ENCODE measurements at regions not wholly inside any gene's neighbourhood (a gene's known extent, or its start where the extent isn't known, plus 50 kb on each side); places are given as distances from the start of the nearest gene placed in this dataset.
"Not testable (repeated sequence)": the region's sequence is repeated elsewhere in the genome, so short reads cannot be mapped to it uniquely, and the experiment has no call there.

DNA sequence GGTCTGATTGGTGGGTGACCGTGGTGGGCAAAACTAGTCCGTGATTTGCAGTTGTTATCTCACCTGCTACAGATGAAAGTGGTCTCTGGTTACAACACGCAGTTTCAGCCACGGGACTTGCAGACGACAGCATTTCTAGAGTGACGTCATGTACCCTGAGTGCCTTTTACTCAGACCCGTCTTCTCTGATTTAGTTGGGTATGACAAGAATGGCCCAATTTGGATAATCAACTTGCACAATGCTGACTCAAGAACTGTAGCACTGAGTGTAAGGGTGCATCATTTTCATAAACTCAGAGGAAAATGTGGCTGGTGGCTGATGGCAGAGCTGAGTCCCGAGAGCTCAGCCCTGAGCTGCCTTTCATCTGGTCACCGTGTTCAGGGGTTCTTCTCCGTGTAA, 281.4 kb upstream of the FRG1 start:
- H3K4me3 ChIP-seq = no peak overlapping the region
- no peaks in the 10 kb centered on the region for H3K9me3 ChIP-seq
- no peaks in the 10 kb centered on the region for H3K4me1 ChIP-seq
- no peaks in the 10 kb centered on the region for H3K36me3 ChIP-seq
- no peak overlapping the region for H3K27ac ChIP-seq
- H3K27me3 ChIP-seq = no peaks in the 10 kb centered on the region
- 60 to 88% methylated on average over 3 to 5 of the region's 10 CpGs for WGBS, 2 donors (ENCODE audit: low coverage in 1 of 2)
- no peak for ATAC-seq
- no peak for TF ChIP-seq POLR2A (IDR thresholded peaks at IDR 0.05)
- TF ChIP-seq EP300 (IDR thresholded peaks at IDR 0.05) = no peak
- TF ChIP-seq, protein P1, sequence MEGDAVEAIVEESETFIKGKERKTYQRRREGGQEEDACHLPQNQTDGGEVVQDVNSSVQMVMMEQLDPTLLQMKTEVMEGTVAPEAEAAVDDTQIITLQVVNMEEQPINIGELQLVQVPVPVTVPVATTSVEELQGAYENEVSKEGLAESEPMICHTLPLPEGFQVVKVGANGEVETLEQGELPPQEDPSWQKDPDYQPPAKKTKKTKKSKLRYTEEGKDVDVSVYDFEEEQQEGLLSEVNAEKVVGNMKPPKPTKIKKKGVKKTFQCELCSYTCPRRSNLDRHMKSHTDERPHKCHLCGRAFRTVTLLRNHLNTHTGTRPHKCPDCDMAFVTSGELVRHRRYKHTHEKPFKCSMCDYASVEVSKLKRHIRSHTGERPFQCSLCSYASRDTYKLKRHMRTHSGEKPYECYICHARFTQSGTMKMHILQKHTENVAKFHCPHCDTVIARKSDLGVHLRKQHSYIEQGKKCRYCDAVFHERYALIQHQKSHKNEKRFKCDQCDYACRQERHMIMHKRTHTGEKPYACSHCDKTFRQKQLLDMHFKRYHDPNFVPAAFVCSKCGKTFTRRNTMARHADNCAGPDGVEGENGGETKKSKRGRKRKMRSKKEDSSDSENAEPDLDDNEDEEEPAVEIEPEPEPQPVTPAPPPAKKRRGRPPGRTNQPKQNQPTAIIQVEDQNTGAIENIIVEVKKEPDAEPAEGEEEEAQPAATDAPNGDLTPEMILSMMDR (IDR thresholded peaks at IDR 0.05) = no peak
- TF ChIP-seq POLR2AphosphoS5 (IDR thresholded peaks at IDR 0.05) = no peak

DNA sequence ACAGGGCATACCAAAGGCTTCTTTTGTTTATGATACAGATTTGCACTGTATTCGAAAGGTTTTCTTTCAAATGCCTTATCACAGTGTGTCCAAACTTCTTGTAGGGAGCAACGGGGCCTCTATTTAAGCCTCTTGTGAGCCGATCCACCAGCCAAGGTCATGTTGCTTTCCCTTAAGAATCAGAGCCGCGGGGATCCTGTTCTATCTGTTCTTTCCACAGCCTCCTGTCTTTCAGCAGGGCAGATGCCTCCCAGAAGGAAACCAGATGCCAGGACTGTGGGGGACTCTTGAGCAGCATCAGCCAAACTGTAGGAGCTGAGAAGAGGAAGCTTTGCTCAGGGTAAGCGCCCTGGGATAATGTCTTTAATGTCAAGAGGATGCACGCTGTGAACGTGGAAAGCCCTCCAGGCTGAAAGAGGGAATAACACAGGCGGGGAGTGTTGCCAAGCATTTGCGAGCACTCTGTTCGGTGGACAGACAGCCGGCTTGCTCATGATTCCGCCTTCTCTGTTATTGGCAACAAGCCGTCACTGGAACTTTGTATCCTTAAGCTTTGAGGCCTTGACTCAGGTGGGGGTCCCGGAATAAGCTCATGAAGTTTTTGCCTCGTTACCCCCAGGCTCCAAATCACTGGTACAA, 279.8 kb upstream of the FRG1 start:
- no peak for ATAC-seq
- 42 to 62% methylated on average over 10 to 14 of the region's 16 CpGs for WGBS, 2 donors (ENCODE audit: low coverage in 1 of 2)

DNA sequence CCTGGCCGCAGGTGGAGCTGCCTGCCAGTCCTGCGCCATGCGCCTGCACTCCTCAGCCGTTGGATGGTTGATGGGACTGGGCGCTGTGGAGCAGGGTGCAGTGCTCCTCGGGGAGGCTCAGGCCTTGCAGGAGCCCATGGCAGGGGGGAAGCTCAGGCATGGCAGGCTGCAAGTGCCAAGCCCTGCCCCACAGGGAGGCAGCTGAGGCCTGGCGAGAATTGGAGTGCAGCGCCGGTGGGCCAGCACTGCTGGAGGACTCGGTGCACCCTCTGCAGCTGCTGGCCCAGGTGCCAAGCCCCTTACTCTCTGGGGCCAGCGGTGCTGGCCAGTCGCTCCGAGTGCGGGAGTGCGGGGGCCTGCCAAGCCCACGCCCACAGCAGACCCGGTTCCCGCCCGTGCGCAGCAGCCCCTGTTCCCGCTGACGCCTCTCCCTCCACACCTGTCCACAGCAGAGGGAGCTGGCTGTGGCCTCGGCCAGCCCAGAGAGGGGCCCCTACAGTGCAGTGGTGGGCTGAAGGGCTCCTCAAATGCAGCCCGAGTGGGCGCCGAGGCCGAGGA, 275.9 kb upstream of the FRG1 start:
- H3K27me3 ChIP-seq = no peaks in the 10 kb centered on the region
- H3K4me1 ChIP-seq = no peaks in the 10 kb centered on the region
- TF ChIP-seq POLR2A (IDR thresholded peaks at IDR 0.05) (no peak), POLR2AphosphoS5 (IDR thresholded peaks at IDR 0.05) (no peak), EP300 (IDR thresholded peaks at IDR 0.05) (no peak)
- TF ChIP-seq, protein P1 (IDR thresholded peaks at IDR 0.05) = no peak
- no peaks in the 10 kb centered on the region for H3K9me3 ChIP-seq
- 92% methylated on average over 4 of the region's 27 CpGs; no CpG with 5 or more reads in 1 of the 2 donors for WGBS, 2 donors (ENCODE audit: low coverage in 1 of 2)
- H3K27ac ChIP-seq = no peak overlapping the region
- H3K4me3 ChIP-seq = no peak overlapping the region
- ATAC-seq = no peak
- H3K36me3 ChIP-seq = no peaks in the 10 kb centered on the region

More for the DNA sequence above, 279.8 kb upstream of the FRG1 start:
- Histone ChIP-seq H3K27me3 (no peaks in the 10 kb centered on the region), H3K9me3 (no peaks in the 10 kb centered on the region), H3K4me1 (no peaks in the 10 kb centered on the region), H3K27ac (no peak overlapping the region), H3K36me3 (no peaks in the 10 kb centered on the region), H3K4me3 (no peak overlapping the region)
- TF ChIP-seq, protein P1 (IDR thresholded peaks at IDR 0.05) = no peak
- no peak for TF ChIP-seq EP300 (IDR thresholded peaks at IDR 0.05)

DNA sequence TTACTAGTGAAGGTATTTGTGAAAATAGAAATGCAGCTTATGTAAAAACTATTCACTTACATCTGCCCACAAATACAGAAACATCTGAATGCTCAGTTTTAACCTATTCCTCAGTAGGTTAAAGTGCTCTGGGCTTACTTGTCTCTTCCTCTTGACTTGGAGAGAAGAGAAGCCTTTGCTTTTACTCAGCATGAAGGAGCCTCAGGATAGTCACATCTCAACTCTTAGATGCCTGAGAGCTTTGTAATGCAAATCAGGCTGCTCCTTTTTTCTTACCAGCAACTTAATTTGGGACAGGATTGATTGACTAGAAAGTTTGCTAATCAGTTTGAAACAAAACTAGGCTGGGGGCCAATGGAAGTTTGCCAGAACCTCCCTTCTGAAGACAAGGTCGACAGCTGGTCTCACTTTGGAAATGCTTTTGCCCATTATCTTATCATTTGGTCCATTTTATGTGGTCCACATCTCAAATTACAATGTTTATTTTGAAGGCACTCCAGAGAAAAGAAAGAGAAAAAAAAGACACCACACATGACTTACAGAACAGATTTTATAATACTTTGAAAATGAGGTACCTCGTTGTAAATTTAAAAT, 274.9 kb upstream of the FRG1 start:
- H3K27ac ChIP-seq, ATAC-seq: not testable (repeated sequence)

DNA sequence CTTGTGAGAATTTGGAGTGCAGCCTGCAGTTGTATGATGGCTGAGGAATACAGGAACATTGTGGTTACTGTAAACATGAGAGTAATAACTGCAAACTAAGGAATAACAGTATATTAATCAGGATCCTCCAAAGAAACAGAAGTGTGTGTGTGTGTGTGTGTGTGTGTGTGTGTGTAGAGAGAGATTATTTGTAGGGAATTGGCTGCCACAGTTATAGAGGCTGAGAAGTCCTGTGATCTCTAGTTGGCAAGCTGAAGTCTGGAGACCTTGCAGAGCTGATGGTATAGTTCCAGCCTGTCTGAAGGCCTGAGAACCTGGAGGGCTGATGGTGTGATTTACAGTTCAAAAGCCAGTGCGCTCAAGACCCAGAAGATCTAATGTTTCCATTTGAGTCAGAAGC, 273.3 kb upstream of the FRG1 start:
- no CpG with 5 or more reads among the region's 1 CpG for WGBS, 2 donors (ENCODE audit: low coverage in 1 of 2)
- not testable (repeated sequence) for H3K4me1 ChIP-seq, H3K27ac ChIP-seq, H3K36me3 ChIP-seq, H3K27me3 ChIP-seq, H3K4me3 ChIP-seq, ATAC-seq, H3K9me3 ChIP-seq

More for the DNA sequence above, 274.9 kb upstream of the FRG1 start:
- not testable (repeated sequence) for H3K4me1 ChIP-seq, H3K27me3 ChIP-seq, H3K4me3 ChIP-seq, H3K9me3 ChIP-seq, H3K36me3 ChIP-seq
- 31 to 40% methylated on average over 1 to 2 of the region's 2 CpGs for WGBS, 2 donors (ENCODE audit: low coverage in 1 of 2)

DNA sequence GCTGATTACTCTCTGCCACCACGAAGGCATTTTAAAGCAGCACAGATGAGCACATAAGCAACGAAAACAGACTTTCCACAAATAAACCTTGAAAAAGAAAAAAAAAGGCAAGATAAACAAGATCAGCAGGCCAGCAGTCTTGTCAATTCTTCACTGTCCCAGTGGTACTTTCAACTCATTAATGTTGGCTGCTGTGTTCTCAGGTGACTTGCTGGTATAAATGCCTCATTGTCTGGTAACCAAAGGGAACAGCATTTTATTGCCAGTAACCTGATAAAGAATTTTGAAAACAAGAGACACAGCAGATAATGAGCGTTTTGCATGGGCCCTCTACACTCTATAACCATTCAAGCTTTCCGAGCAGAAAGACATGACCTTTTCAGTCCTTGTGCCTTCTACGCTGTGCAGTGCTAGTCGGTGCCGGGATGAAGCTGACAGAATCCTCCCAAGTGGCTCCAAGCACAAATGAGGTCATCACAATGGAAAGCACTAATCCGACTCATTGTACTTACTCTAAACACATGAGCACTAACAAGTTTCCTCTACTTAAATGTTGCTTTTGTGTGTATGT, 242.9 kb upstream of the FRG1 start:
- H3K4me1 ChIP-seq, H3K36me3 ChIP-seq, H3K9me3 ChIP-seq, H3K4me3 ChIP-seq, ATAC-seq, H3K27me3 ChIP-seq, H3K27ac ChIP-seq: not testable (repeated sequence)
- no CpG with 5 or more reads among the region's 8 CpGs for WGBS, 2 donors (ENCODE audit: low coverage in 1 of 2)

DNA sequence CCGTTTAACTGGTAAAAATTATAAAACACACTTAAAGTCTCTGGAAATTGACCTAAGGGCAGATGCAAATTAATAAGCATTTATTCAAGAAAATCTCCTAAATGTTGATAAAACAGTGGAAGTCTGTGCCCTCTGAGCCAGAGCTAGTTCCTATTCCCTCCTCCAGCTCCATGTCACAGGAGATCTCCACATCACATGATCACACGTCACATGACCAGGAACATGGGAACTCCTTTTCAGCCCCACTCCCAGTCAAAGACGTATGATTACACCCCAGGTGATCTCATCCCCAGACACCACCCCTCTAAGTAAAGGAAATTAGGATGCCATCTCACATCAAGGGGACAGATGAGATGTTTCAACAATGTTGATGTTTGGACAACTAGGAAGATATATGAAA, 237.7 kb upstream of the FRG1 start:
- H3K36me3 ChIP-seq, H3K27me3 ChIP-seq, ATAC-seq, H3K4me3 ChIP-seq, H3K9me3 ChIP-seq, H3K27ac ChIP-seq, H3K4me1 ChIP-seq: not testable (repeated sequence)
- 67 to 78% methylated on average over 2 of the region's 3 CpGs for WGBS, 2 donors (ENCODE audit: low coverage in 1 of 2)

DNA sequence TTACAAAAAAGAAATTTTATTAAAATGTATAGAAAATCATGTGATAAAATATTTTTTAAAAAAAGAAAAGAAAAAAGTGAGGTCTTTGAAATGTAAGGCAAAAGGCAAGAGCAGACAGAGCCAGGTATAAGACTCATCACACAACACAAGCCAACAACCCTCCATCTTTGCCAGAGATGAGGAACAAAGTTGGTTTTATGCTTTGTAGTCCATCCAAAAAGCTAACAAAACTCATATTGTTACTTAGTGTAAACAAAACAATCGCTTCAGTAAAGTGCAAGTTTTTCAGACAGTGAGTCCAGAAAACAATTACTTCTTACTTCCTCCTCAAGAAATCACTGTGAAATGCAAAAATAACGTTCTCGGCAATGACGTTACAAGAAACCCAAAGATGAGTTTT, 233.9 kb upstream of the FRG1 start:
- not testable (repeated sequence) for H3K4me1 ChIP-seq, ATAC-seq, H3K36me3 ChIP-seq, H3K4me3 ChIP-seq, H3K27ac ChIP-seq, H3K27me3 ChIP-seq
- WGBS, 2 donors (ENCODE audit: low coverage in 1 of 2) = 69 to 88% methylated on average over 4 of the region's 4 CpGs
- peaks cover 0 to 16% (median 0%) of the 10 kb centered on the region in 3 donors for H3K9me3 ChIP-seq

DNA sequence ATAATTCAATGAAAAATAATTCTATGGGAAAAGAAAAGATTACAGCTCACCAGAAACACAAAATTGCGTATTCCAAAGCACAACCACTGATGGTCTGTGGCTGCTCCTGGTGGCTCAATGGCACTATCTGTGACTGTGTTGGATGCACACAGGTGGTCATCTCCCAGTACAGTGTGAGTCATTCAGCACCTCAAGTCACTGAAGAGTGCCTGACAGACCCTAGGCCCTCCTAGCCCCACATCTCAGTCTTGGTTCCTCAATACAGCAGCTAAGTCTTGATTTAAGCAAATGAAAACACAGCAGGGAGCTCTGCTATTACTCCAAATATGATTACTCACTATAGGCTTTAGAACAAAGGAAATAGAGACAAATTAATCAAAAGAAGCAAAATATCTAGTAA, 233.4 kb upstream of the FRG1 start:
- not testable (repeated sequence) for H3K36me3 ChIP-seq, H3K27me3 ChIP-seq, H3K4me1 ChIP-seq, H3K27ac ChIP-seq, H3K4me3 ChIP-seq, ATAC-seq
- 75 to 88% methylated on average over 1 of the region's 1 CpG for WGBS, 2 donors (ENCODE audit: low coverage in 1 of 2)
- H3K9me3 ChIP-seq = peaks cover 0 to 16% (median 0%) of the 10 kb centered on the region in 3 donors

DNA sequence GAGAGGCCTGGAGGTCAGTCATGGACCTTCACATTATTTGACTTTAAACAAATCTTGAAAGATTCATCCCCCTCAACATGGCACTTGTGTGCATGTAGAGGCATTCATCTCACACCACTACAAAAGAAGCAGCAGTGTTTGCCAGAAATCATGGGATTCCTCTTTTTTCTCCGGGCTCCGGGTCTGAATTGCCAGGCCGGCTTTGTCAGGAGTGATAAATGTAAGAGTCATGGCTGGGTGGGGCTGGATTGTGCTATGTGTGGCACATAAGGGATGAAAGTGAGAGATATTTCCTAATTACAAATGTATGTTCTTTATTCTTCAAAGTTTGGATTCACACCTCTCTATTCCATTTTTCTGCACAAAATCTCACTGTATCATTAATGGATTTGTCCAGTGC, 228.7 kb upstream of the FRG1 start:
- H3K4me3 ChIP-seq, H3K36me3 ChIP-seq, H3K27me3 ChIP-seq, H3K27ac ChIP-seq, ATAC-seq, H3K4me1 ChIP-seq: not testable (repeated sequence)
- H3K9me3 ChIP-seq = peaks cover 0 to 16% (median 0%) of the 10 kb centered on the region in 3 donors
- 90% methylated on average over 2 of the region's 3 CpGs; no CpG with 5 or more reads in 1 of the 2 donors for WGBS, 2 donors (ENCODE audit: low coverage in 1 of 2)

Data from gastroesophageal sphincter (tissue), 4 donors.